ENCODE measurements at regions not wholly inside any gene's neighbourhood (a gene's known extent, or its start where the extent isn't known, plus 50 kb on each side); places are given as distances from the start of the nearest gene placed in this dataset.
"Not testable (repeated sequence)": the region's sequence is repeated elsewhere in the genome, so short reads cannot be mapped to it uniquely, and the experiment has no call there.

- TF ChIP-seq CTCF (IDR thresholded peaks at IDR 0.05; ENCODE audit: low read length); EZH2 (optimal IDR thresholded peaks at IDR 0.05; ENCODE audit: low read depth, low read length); EZH2phosphoT487 (IDR thresholded peaks at IDR 0.05; ENCODE audit: low read length): not testable (repeated sequence)
Observed at GRCh38 chr6:14300721-14301120, 183.1 kb downstream of the CD83 start.

Data from MM.1S (cell line).